ENCODE measurements at regions not wholly inside any gene's neighbourhood (a gene's known extent, or its start where the extent isn't known, plus 50 kb on each side); places are given as distances from the start of the nearest gene placed in this dataset.

GRCh38 chr15:69636169-69636915 lies 183.7 kb downstream of the RPLP1 start:
- TF ChIP-seq CTCF (conservative IDR thresholded peaks at IDR 0.05 in 1 of 2, IDR thresholded peaks at IDR 0.05 in 1 of 2; ENCODE audit: low read depth in 1 of 2, low read length in 2 of 2) (no peak), EZH2 (IDR thresholded peaks at IDR 0.05; ENCODE audit: low read length, missing control alignments) (no peak)
